ENCODE measurements at regions not wholly inside any gene's neighbourhood (a gene's known extent, or its start where the extent isn't known, plus 50 kb on each side); places are given as distances from the start of the nearest gene placed in this dataset.
"Not testable (repeated sequence)": the region's sequence is repeated elsewhere in the genome, so short reads cannot be mapped to it uniquely, and the experiment has no call there.

GRCh38 chr7:80008039-80008438, 126.6 kb upstream of the GNAI1 start:
- Histone ChIP-seq H3K36me3 (ENCODE audit: control insufficient read depth in 3 of 3, insufficient read depth in 2 of 3, low read depth in 1 of 3, low read length in 3 of 3) (no peaks in the 10 kb centered on the region), H3K4me1 (ENCODE audit: control insufficient read depth in 3 of 3, insufficient read depth in 2 of 3, low read depth in 1 of 3, low read length in 2 of 3) (no peaks in the 10 kb centered on the region), H3K4me3 (ENCODE audit: low read depth in 1 of 3, low read length in 3 of 3) (no peak overlapping the region), H3K27me3 (ENCODE audit: control insufficient read depth in 3 of 3, insufficient read depth in 3 of 3, low read length in 3 of 3) (no peaks in the 10 kb centered on the region), H3K9me3 (ENCODE audit: control insufficient read depth in 2 of 2, insufficient read depth in 1 of 2, low read depth in 1 of 2, low read length in 1 of 2) (no peaks in the 10 kb centered on the region), H3K27ac (ENCODE audit: low read depth in 1 of 3, low read length in 2 of 3) (no peak overlapping the region)
- 53 to 70% (median 57%) methylated on average over 1 of the region's 1 CpG for WGBS, 3 donors
- DNase-seq (no peak), FAIRE-seq (no peak)

DNA sequence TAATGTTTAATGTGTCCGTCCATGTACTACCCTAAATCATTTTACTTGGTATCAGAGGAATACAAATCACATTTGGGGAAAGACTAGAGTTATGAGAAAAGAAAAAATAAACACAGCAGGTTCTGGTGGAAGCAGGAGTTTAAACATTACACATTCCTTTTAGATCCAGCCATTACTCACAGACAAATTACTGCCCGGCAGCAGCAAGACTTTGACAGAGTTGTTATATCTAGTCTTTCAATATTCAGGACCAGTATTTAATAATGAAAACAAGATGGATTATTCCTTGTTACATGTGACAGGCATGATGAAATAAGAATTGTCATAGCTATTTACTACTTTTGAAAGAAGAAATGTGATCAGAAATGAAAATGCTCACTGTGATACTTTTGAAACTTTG, 131.8 kb upstream of the GNAI1 start:
- FAIRE-seq (no peak), DNase-seq (no peak)
- no peak overlapping the region for H3K4me3 ChIP-seq (ENCODE audit: low read depth in 1 of 3, low read length in 3 of 3)
- no peaks in the 10 kb centered on the region for H3K36me3 ChIP-seq (ENCODE audit: control insufficient read depth in 3 of 3, insufficient read depth in 2 of 3, low read depth in 1 of 3, low read length in 3 of 3)
- no peaks in the 10 kb centered on the region for H3K4me1 ChIP-seq (ENCODE audit: control insufficient read depth in 3 of 3, insufficient read depth in 2 of 3, low read depth in 1 of 3, low read length in 2 of 3)
- no peaks in the 10 kb centered on the region for H3K27me3 ChIP-seq (ENCODE audit: control insufficient read depth in 3 of 3, insufficient read depth in 3 of 3, low read length in 3 of 3)
- H3K27ac ChIP-seq (ENCODE audit: low read depth in 1 of 3, low read length in 2 of 3): no peak overlapping the region
- 31 to 51% (median 39%) methylated on average over 2 of the region's 2 CpGs for WGBS, 3 donors
- no peaks in the 10 kb centered on the region for H3K9me3 ChIP-seq (ENCODE audit: control insufficient read depth in 2 of 2, insufficient read depth in 1 of 2, low read depth in 1 of 2, low read length in 1 of 2)

DNA sequence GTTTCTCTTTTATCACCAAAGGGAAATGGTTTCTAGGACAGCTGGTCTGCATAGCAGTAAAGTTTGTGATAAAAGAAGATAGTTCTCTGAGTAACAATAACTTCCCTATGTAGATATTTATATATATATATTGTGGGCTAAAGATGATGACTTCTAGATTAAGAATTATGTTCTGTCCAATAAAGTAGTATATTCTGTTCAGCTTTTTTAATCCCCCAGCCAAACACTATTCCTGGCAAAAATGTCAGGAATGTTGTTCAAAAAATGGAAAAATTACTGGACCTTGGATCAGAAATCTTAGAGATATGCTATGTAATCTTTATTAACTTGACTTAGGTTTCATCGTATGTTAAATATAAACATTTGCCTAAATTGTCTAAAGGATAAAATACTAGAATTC, 136.3 kb upstream of the GNAI1 start:
- no peak for FAIRE-seq
- H3K4me1 ChIP-seq (ENCODE audit: control insufficient read depth in 3 of 3, insufficient read depth in 2 of 3, low read depth in 1 of 3, low read length in 2 of 3): no peaks in the 10 kb centered on the region
- WGBS, 3 donors: 63 to 81% (median 73%) methylated on average over 1 of the region's 1 CpG

DNA sequence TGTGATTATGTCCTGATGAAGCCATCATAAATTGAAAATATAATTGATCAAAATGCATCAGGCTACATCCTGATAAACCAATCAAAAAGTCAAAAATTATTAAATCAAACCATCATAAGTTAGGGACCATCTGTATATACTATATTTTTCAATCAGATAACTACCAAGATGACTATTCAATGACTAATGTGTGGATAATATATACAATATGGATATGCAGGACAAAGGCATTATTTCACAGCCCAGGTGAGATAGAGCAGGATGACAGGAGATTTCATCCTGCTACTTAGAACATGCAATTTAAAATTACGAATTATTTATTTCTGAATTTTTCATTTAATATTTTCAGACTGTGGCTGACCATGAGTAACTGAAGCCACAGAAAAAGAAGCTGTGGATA, 137.3 kb upstream of the GNAI1 start:
- WGBS, 3 donors: 78 to 89% (median 87%) methylated on average over 1 of the region's 1 CpG
- H3K36me3 ChIP-seq (ENCODE audit: control insufficient read depth in 3 of 3, insufficient read depth in 2 of 3, low read depth in 1 of 3, low read length in 3 of 3): no peaks in the 10 kb centered on the region
- no peaks in the 10 kb centered on the region for H3K4me1 ChIP-seq (ENCODE audit: control insufficient read depth in 3 of 3, insufficient read depth in 2 of 3, low read depth in 1 of 3, low read length in 2 of 3)
- H3K4me3 ChIP-seq (ENCODE audit: low read depth in 1 of 3, low read length in 3 of 3): no peak overlapping the region
- DNase-seq (no peak), FAIRE-seq (no peak)
- no peaks in the 10 kb centered on the region for H3K27me3 ChIP-seq (ENCODE audit: control insufficient read depth in 3 of 3, insufficient read depth in 3 of 3, low read length in 3 of 3)
- H3K27ac ChIP-seq (ENCODE audit: low read depth in 1 of 3, low read length in 2 of 3): no peak overlapping the region
- H3K9me3 ChIP-seq (ENCODE audit: control insufficient read depth in 2 of 2, insufficient read depth in 1 of 2, low read depth in 1 of 2, low read length in 1 of 2): no peaks in the 10 kb centered on the region

More for the DNA sequence above, 136.3 kb upstream of the GNAI1 start:
- no peak for DNase-seq
- no peak overlapping the region for H3K4me3 ChIP-seq (ENCODE audit: low read depth in 1 of 3, low read length in 3 of 3)
- no peaks in the 10 kb centered on the region for H3K9me3 ChIP-seq (ENCODE audit: control insufficient read depth in 2 of 2, insufficient read depth in 1 of 2, low read depth in 1 of 2, low read length in 1 of 2)
- H3K36me3 ChIP-seq (ENCODE audit: control insufficient read depth in 3 of 3, insufficient read depth in 2 of 3, low read depth in 1 of 3, low read length in 3 of 3): no peaks in the 10 kb centered on the region
- no peak overlapping the region for H3K27ac ChIP-seq (ENCODE audit: low read depth in 1 of 3, low read length in 2 of 3)
- H3K27me3 ChIP-seq (ENCODE audit: control insufficient read depth in 3 of 3, insufficient read depth in 3 of 3, low read length in 3 of 3): no peaks in the 10 kb centered on the region

DNA sequence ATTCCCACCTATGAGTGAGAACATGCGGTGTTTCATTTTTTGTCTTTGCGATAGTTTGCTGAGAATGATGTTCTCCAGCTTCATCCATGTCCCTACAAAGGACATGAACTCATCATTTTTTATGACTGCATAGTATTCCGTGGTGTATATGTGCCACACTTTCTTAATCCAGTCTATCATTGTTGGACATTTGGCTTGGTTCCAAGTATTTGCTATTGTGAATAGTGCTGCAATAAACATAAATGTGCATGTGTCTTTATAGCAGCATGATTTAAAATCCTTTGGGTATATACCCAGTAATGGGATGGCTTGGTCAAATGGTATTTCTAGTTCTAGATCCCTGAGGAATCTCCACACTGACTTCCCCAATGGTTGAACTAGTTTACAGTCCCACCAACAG, 138.9 kb upstream of the GNAI1 start:
- 79 to 88% (median 81%) methylated on average over 3 of the region's 3 CpGs for WGBS, 3 donors
- not testable (repeated sequence) for FAIRE-seq; H3K4me1 ChIP-seq (ENCODE audit: control insufficient read depth in 3 of 3, insufficient read depth in 2 of 3, low read depth in 1 of 3, low read length in 2 of 3); H3K36me3 ChIP-seq (ENCODE audit: control insufficient read depth in 3 of 3, insufficient read depth in 2 of 3, low read depth in 1 of 3, low read length in 3 of 3); H3K27ac ChIP-seq (ENCODE audit: low read depth in 1 of 3, low read length in 2 of 3); H3K27me3 ChIP-seq (ENCODE audit: control insufficient read depth in 3 of 3, insufficient read depth in 3 of 3, low read length in 3 of 3); DNase-seq; H3K9me3 ChIP-seq (ENCODE audit: control insufficient read depth in 2 of 2, insufficient read depth in 1 of 2, low read depth in 1 of 2, low read length in 1 of 2); H3K4me3 ChIP-seq (ENCODE audit: low read depth in 1 of 3, low read length in 3 of 3)

DNA sequence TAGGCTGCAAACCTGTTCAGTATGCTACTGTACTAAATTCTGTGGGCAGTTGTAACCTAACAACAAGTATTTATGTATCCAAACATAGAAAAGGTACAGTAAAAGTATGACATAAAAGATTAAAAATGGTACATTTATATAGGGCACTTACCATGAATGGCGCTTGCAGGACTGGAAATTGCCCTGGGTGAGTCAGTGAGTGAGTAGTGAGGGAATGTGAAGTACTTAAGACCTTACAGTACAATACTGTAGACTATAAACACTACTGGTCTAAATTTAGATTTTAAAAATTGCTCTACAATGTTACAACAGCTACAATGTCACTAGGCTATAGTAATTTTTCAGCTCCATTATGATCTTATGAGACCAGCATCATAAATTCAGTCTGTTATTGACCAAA, 146.0 kb upstream of the GNAI1 start:
- WGBS, 3 donors: 50 to 83% (median 76%) methylated on average over 1 of the region's 1 CpG
- no peak for DNase-seq
- FAIRE-seq: no peak

DNA sequence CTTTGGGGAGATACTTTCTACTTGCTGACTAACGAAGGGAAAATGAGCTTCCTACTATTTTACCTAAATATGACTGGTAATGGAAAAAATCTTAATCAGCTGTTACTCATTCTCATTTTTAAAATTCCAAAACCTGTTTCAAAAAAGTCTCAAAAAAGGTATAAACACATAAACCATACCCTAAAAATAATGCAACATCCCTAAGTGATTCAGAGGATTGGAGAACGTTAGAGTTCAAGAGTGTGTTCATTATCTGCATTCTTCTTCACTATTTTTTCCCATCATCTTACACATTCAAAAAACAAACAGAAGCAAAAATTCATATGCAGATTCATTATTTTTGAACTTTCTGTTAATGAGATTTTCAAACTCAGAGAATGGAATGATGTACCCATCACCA, 150.4 kb upstream of the GNAI1 start:
- no peaks in the 10 kb centered on the region for H3K36me3 ChIP-seq (ENCODE audit: control insufficient read depth in 3 of 3, insufficient read depth in 2 of 3, low read depth in 1 of 3, low read length in 3 of 3)
- no peaks in the 10 kb centered on the region for H3K27me3 ChIP-seq (ENCODE audit: control insufficient read depth in 3 of 3, insufficient read depth in 3 of 3, low read length in 3 of 3)
- H3K9me3 ChIP-seq (ENCODE audit: control insufficient read depth in 2 of 2, insufficient read depth in 1 of 2, low read depth in 1 of 2, low read length in 1 of 2): no peaks in the 10 kb centered on the region
- FAIRE-seq (no peak), DNase-seq (no peak)
- 66 to 70% (median 70%) methylated on average over 2 of the region's 2 CpGs for WGBS, 3 donors
- no peak overlapping the region for H3K27ac ChIP-seq (ENCODE audit: low read depth in 1 of 3, low read length in 2 of 3)
- no peak overlapping the region for H3K4me3 ChIP-seq (ENCODE audit: low read depth in 1 of 3, low read length in 3 of 3)
- no peaks in the 10 kb centered on the region for H3K4me1 ChIP-seq (ENCODE audit: control insufficient read depth in 3 of 3, insufficient read depth in 2 of 3, low read depth in 1 of 3, low read length in 2 of 3)

More for the DNA sequence above, 146.0 kb upstream of the GNAI1 start:
- Histone ChIP-seq H3K4me3 (ENCODE audit: low read depth in 1 of 3, low read length in 3 of 3) (no peak overlapping the region), H3K9me3 (ENCODE audit: control insufficient read depth in 2 of 2, insufficient read depth in 1 of 2, low read depth in 1 of 2, low read length in 1 of 2) (no peaks in the 10 kb centered on the region), H3K4me1 (ENCODE audit: control insufficient read depth in 3 of 3, insufficient read depth in 2 of 3, low read depth in 1 of 3, low read length in 2 of 3) (no peaks in the 10 kb centered on the region), H3K36me3 (ENCODE audit: control insufficient read depth in 3 of 3, insufficient read depth in 2 of 3, low read depth in 1 of 3, low read length in 3 of 3) (no peaks in the 10 kb centered on the region), H3K27me3 (ENCODE audit: control insufficient read depth in 3 of 3, insufficient read depth in 3 of 3, low read length in 3 of 3) (no peaks in the 10 kb centered on the region), H3K27ac (ENCODE audit: low read depth in 1 of 3, low read length in 2 of 3) (no peak overlapping the region)

GRCh38 chr7:79982141-79982770, 152.4 kb upstream of the GNAI1 start:
- Histone ChIP-seq H3K9me3 (ENCODE audit: control insufficient read depth in 2 of 2, insufficient read depth in 1 of 2, low read depth in 1 of 2, low read length in 1 of 2) (no peaks in the 10 kb centered on the region), H3K4me1 (ENCODE audit: control insufficient read depth in 3 of 3, insufficient read depth in 2 of 3, low read depth in 1 of 3, low read length in 2 of 3) (no peaks in the 10 kb centered on the region), H3K27me3 (ENCODE audit: control insufficient read depth in 3 of 3, insufficient read depth in 3 of 3, low read length in 3 of 3) (no peaks in the 10 kb centered on the region), H3K4me3 (ENCODE audit: low read depth in 1 of 3, low read length in 3 of 3) (no peak overlapping the region), H3K36me3 (ENCODE audit: control insufficient read depth in 3 of 3, insufficient read depth in 2 of 3, low read depth in 1 of 3, low read length in 3 of 3) (no peaks in the 10 kb centered on the region), H3K27ac (ENCODE audit: low read depth in 1 of 3, low read length in 2 of 3) (no peak overlapping the region)
- DNase-seq: no peak
- 25 to 47% (median 29%) methylated on average over 2 of the region's 2 CpGs for WGBS, 3 donors
- no peak for FAIRE-seq

DNA sequence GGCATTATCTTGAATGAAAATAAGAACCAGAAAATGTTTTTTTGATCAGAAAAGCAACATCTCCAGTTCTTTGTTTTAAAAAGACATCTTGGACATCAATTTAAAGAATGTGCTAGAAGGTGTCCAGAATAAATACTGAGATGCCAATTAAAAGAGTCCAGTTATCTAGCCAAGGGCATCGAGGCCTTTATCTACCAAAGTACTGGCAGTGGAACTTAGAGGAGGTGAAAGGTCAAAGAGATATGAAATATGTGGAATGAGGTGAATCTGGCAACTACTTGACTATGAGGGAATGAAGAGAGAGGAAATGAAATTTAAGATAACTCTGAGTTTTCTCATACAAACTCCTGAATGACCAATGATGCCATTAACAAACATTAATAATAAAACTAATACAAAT, 154.3 kb upstream of the GNAI1 start:
- Histone ChIP-seq H3K27ac (ENCODE audit: low read depth in 1 of 3, low read length in 2 of 3) (no peak overlapping the region), H3K4me3 (ENCODE audit: low read depth in 1 of 3, low read length in 3 of 3) (no peak overlapping the region), H3K4me1 (ENCODE audit: control insufficient read depth in 3 of 3, insufficient read depth in 2 of 3, low read depth in 1 of 3, low read length in 2 of 3) (no peaks in the 10 kb centered on the region), H3K36me3 (ENCODE audit: control insufficient read depth in 3 of 3, insufficient read depth in 2 of 3, low read depth in 1 of 3, low read length in 3 of 3) (no peaks in the 10 kb centered on the region), H3K27me3 (ENCODE audit: control insufficient read depth in 3 of 3, insufficient read depth in 3 of 3, low read length in 3 of 3) (no peaks in the 10 kb centered on the region), H3K9me3 (ENCODE audit: control insufficient read depth in 2 of 2, insufficient read depth in 1 of 2, low read depth in 1 of 2, low read length in 1 of 2) (peaks cover 0 to 2% of the 10 kb centered on the region in 2 donors)
- WGBS, 3 donors: 19 to 39% (median 21%) methylated on average over 1 of the region's 1 CpG
- FAIRE-seq (no peak), DNase-seq (no peak)

Data from small intestine (tissue), 7 donors.